ENCODE measurements at regions not wholly inside any gene's neighbourhood (a gene's known extent, or its start where the extent isn't known, plus 50 kb on each side); places are given as distances from the start of the nearest gene placed in this dataset.
A peak's percentile ranks its signal among the peaks of the same experiment; 100 is the strongest.
"Not testable (repeated sequence)": the region's sequence is repeated elsewhere in the genome, so short reads cannot be mapped to it uniquely, and the experiment has no call there.

DNA sequence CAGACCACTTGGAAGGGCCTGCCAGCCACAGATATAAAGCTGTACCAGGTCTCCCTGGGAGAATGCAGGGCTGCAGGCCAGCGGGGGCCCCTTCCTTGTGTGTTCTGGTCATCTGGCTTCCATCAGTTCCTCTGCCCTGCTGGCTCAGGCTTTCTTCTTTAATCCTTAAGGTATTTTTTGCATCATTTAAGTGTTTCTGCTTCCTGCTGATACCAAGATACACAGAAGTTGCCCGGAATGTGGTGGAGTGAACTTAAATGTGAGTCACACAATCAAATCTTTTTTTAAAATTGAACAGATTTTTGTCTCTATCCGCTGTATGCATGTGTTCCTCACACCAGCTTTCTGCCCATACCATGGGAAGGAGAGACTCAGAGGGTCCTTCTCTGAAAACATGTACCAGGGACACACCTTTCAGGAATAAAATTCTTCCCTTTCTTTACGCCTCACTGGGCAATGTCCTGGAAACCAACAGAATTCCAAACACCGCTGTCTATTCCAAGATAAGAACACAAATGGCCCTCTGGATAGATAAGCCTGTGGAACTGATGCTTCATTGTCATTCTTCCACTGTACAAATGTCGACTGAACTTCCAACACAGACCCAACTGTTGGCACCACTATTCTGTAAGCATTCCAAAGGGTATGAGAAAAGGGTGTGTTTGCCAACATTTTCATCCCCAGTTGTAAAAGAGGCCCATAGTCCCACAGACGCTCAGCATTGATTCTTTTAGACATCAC is 206.2 kb upstream of the MYLIP start:
- DNase-seq = no peak

DNA sequence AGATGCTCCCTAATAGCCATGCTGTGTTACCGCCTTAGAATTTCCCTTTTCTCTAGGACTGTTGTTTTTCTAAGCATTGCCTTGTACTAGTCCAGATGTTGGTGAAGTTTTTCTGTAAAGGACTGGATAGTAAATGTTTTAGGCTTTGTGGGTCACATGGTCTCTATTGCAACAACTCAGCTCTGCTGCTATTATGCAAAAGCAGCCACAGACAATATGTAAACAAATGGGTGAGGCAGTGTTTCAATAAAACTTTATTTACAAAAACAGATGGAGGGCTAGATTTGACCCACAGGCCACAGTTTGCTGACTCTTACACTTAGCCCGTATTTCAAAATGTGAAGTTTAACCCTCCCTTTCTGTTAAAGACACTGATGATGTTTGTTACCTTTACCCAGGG is 207.6 kb upstream of the MYLIP start:
- no peak for DNase-seq

DNA sequence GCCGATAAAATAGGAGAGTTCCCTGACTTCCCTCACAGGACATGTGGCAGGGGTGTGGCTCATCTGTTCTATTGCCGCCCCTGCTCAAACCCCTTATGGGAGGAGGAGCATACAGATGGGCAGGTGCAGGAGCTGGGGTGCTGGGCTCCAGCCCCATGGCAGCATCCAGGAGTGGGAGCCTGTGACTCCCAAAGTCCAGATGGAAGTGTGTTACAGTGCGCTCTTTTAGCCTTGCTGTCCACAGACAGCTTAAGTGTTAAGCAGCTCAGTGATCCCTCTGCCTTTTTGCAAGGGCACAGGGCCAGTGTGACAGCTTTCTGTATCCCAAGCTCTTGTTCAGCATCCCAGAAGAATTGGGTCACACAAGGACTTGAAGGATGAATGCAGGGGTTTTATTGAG is 212.3 kb upstream of the MYLIP start:
- no peak for DNase-seq

DNA sequence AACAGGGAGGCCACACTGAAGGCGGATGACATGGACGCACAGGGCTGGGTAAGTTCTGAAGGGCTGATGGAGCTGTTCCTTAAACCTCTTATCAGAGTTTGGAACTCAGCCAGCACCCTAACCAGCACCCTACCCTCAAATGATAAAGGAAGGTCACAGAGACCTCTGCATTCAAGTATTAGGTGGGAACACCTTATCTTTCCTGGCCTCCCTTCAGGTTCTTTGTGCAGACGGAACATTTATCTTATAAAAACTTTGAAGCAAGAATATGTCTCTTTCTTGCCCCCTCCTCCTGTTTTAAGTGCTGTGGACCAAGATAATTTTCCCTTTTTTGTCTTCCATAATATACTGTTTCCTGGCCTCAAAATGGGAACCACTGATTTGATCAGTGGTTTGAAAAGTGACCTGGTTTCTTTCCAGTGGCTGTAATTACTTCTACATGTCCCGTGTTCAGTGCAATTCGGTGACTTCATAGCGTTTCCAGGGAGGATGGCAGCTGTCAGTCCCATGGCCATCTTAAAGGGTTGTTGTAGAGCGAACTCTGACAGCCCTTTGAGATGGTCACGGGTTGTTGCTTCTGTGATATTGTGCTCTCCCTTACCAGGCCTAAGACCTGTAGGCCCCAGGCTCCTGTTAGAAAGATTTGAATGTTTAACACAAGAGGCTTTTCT is 213.2 kb upstream of the MYLIP start:
- DNase-seq = no peak

DNA sequence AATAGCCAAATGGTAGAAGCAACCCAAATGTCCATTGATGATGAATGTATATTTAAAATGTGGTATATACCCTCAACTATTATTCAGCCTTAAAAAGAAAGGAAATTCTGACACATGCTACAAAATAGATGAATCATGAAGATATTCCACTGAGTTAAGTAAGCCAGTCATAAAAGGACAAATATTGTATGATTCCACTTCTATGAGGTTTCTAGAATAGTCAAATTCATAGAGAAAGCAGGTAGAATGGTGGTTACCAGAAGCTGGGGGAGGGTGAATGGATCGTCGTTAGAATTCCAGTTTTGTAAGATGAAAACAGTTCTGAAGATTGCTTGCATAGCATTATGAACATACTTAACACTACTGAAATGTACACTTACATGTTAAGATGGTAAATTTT is 214.3 kb upstream of the MYLIP start:
- DNase-seq = no peak

DNA sequence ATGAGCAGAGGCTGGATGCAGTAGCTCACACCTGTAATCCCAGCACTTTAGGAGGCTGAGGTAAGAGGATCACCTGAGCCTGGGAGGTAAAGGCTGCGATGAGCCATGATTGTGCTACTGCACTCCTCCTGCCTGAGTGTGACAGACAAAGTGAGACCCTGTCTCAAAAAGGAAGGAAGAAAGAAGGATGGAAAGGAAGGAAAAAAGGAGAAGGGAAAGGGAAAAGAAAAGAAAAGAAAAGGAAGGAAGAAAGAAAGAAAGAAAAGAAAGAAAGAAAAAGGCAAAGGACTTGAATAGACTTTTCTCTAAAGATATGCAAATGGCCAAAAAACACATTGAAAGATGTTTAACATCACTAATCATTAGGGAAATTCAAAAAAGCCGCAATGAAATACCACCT is 215.3 kb upstream of the MYLIP start:
- no peak for DNase-seq

DNA sequence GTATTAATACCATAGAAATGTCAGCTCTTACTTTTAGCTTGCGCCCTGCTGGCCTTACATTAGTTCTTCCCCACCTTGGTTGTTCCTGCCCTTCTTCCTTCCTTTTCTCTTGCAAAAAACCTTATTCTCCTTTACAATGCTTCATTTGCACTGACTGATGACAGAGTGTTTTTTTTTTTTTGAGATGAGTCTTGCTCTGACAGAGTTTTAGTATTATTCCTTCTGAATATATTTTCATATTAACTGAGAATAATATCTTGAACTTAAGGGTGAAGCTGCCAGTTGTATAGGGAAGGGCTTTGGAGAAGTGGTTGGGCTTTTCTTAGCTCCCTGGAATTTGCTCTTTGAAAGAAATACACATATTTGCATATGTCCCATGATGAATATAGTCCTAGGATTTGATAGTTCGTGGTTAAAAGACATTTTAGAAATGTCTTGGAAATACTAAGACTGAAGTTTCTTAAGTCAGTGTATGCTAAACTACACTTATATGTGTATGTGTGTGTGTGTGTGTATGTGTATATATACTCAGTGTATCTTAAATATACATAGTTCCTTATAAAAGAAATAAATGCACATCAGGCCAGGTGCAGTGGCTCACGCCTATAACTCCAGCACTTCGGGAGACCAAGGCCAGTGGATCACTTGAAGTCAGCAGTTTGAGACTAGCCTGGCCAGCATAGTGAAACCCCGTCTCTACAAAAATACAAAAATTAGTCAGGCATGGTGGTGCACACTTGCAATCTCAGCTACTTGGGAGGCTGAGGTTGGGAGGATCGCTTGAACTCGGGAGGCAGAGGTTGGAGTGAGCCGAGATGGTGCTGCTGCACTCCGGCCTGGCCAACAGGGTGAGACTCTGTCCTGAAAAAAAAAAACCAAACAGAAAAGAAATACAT is 216.1 kb upstream of the MYLIP start:
- no peak for DNase-seq

DNA sequence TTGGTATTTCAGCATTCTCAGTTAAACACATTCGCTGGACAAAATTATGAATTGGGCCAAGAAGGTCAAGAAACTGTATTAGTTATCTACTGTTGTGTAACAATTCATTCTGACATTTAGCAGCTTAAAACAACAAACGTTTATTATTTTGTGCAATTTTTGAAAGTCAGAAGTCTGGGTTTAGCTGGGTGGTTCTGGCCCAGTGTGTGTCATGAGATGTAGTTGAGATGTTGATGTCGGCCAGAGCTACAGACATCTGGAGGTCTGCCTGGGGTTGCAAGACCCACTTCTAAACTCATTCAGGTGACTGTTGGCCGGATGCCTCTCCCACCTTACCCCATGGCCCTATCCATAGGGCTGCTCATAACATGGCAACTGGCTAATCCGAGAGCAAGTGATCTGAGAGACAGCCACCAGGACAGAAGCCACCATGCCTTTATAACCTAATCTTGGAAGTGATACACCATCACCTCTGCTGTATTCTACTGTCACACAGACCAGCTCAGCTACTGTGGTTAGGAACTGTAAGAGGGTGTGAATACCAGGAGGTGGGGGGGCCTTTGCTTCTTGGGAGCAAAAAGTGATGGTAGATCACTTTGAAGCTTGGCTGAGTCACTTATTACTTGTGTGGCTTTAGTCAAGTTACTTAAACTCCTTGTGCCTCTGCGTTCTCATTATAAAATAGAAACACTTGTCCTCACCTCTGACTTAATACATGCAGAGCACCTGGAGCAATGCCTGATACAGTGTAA is 217.0 kb upstream of the MYLIP start:
- no peak for DNase-seq

DNA sequence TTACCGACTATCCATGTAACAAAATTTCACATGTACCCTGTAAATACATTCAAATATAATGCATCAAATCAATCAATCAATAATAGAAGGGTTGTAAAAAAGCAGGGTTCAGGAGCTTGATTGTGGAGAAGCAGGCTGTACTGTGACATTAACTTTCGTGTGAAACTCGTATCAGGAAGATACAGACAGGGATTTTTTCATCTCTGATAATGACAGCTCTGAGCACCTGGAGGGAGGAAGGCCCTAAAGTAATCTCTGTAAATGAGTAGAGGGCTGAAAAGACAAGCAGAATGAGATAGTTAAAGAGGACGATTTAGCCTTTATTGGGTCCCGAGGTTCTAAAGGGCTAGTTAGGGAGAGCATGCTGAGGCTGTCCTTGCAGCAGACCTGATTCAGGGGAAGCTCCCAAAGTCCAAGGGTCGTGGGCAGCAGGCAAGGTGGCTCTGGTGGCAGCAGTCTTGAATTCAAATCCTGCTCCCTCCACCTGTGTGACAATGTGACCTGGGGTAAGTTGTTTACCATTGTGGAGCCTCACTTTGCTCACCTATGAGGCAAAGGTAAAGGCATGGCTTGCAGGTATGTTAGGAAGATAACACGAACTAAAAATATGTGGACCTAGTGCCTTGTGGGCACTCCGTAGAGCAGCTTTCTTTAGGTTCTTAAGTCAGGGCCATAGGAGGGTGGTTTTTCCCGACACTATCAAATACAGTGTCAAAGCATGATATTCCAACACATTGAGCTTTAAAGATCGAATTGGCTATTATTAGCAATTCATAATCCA is 219.4 kb upstream of the MYLIP start:
- DNase-seq = no peak

DNA sequence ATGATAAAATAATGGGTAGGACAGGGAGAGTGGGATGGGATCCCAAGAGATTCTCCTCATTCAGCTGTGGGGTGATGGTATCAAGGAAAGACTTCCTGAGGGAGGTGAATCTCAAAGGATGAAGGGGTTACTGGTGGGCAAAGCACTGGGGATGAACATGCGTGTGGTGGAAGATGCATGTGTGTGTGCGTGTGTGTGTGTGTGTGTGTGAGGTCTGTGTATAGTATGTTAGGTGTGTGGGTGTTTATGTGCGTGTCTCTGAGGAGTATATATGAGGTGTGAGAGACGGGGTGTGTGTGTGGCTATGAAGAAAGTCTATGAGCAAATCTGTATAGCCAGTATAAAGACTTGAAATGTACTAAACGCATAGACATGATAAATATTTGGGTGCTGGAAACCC is 220.0 kb upstream of the MYLIP start:
- no peak for DNase-seq

DNA sequence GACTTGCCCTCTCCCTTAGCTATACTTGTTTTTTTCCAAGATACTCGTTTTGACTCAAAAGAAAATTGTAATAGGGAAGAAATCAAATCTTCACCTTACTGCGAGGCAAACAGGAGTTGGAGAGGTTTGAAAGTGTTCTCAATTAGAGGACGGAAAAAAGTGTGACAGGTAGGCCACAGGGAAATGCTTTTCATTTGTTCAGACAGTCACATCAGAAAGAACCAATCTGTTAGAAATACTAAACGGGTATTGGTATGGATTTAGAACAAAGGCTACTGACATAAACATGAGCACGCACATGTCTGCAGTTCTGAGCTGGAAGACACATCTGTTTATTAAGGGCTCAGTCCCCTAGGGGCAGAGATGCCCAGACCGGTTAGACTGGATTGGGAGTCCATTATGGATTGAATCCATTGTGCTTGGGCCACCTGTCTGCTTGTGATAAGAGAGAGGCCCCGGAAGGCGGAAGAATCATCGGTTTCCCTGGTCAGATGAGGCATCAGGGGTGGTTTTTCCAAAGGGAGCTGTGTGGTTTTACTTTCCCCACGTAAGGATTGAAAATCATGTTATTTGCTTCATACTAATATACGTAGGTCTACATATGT is 220.9 kb upstream of the MYLIP start:
- DNase-seq = no peak

DNA sequence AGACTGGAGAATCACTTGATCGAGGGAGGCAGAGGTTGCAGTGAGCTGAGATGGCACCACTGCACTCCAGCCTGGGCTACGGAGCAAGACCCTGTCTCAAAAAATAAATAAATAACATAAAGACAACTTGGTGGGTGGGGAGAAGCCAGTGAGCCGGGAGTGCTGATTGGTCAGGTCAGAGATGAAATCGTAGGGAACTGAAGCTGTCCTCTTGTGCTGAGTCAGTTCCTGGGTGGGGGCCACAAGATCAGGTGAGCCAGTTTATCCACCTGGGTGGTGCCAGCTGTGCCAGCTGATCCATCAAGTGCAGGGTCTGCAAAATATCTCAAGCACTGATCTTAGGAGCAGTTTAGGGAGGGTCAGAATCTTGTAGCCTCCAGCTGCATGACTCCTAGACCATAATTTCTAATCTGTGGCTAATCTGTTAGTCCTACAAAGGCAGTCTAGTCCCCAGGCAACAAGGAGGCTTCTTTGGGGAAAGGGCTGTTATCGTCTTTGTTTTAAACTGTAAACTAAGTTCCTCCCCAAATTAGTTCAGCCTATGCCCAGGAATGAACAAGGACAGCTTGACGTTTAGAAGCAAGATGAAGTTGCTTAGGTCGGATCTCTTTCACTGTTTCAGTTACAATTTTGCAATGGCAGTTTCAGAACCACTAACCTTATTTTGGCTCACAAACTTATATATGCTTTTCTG is 221.5 kb upstream of the MYLIP start:
- DNase-seq = not testable (repeated sequence)

DNA sequence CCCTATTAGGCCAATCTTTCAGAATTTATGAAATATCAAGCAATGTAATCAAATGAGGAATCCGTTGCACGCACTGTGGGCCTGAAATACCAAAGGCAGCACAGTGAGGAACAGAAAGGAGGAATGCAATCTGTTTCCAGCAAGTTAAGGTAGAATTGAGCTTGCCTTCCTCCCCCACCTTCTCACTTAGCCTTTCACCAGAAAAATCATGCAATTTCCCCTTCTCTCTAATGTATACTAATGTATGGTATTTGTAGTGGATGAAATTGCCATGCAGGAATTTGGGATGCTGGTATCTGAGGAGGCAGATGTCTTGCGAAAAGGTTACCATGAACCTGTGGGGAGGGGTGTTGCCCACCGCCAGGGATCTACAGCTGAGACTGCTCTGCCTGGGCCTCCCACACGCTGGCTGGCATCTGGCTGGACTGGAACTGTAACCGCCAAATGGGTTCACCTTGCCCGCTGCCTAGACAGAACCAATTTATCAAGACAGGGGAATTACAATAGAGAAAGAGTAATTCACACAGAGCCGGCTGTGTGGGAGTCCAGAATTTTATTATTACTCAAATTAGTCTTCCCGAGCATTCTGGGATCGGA is 222.4 kb upstream of the MYLIP start:
- DNase-seq = no peak

DNA sequence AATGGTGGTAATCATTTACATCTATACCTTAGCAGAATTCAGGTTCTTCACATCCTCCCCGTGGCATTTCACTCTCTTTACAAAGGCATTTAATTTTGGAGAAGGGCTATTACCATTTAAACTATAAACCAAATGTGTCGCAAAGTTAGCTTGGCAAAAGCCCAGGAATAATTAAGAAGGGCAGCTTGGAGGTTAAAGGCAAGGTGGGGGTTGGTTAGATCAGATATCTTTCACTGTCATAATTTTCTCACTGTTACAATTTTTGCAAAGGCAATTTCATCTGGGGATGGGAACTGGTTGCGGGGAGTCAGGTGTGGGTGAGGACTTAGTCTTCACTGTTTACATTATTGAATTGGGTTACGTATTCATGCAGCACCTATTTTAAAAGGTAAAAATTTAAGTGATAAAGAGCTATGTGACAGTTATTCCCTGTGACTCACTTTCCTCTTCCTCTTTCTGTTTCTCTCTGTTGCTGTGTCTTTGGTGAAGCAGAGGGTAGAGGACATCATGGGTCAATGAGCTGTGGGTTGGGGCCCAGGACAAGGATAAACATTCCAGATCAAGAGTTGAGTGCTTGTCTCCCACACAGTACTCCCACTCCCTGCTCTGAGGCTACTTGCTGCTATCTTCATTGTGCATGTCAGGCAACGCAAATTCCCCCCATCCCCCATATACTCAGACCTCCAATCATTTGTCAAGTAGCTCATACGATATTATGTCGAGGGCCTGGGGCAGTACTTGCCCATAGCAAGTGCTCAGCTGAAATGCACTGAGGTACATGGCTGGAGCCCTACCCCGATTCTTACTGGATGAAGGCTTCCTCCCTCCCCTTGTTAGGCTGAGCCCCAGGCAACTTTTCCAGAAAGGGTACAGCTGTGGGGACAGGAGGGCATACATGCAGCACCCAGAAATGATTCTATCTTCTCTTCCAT is 223.1 kb upstream of the MYLIP start:
- no peak for DNase-seq

DNA sequence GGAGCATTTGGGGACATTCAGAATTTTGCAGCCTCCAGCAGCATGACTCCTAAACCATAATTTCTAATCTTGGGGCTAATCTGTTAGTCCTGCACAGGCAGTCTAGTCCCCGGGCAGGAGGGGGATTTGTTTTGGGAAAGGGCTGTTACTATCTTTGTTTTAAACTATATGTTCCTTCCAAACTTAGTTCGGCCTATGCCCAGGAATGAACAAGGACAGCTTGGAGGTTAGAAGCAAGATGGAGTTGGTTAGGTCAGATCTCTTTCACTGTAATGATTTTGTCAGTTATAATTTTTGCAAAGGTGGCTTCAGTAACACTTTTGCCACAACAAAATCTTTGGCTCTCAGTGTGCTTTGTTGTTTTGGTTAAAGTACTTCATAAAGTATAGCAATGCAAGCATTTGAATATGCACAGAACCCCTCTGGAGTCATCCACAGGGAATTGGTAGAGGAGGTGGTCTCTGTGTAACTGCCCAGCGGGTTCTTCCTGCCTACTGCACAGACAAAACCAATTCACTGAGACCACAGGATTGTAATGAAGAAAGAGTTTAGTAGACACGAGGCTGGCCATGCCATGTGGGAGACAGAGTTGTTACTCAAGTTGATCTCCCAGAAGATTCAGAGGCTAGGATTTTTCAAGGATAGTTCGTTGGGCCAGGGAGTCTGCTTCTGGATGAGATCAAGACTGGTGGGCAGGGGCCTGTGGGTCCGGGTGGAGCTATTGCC is 224.1 kb upstream of the MYLIP start:
- DNase-seq = no peak

DNA sequence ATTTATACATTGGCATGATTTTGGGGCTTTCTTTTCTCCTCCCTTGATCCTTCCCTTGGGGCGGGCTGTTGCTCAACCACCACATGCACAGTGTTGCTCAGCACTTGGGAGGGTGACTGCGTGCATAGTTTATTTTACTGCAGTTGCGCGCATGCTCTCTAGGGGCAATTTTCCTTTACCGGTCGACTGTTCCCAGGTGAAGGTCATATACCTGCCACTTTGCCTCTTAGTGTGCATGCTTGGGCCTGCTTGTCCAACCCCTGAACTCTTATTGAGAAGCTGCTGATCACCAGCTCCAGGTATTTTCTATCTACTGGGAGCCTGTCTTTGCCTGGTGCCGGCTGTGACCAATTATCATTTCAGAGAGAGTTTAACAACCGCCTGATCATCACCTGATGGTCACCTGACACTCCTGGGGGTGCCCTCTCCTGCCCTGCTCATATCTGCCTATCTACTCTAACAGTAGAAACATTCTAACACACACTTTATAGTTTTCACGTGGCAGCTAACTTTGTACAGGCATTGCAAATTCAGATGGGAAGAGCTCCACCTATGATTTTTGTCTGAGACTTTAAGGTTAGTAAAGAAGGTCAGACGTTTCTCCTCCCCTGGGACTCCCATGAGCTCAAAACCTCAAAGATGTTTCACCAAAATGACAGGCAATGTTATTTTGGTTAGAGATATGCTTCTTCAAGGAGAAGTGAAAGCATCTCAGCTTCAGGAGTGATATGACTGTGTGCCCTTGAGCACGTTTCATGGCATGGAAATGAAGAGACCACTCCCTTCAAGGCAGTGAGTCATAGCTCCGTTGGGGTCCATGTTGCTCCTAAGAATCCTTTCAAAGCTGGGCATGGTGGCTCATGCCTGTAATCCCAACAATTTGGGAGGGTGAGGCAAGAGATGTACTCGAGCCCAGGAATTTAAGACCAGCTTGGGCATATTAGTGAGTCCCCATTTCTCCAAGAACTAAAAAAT is 227.5 kb upstream of the MYLIP start:
- DNase-seq = peak; percentile 34

DNA sequence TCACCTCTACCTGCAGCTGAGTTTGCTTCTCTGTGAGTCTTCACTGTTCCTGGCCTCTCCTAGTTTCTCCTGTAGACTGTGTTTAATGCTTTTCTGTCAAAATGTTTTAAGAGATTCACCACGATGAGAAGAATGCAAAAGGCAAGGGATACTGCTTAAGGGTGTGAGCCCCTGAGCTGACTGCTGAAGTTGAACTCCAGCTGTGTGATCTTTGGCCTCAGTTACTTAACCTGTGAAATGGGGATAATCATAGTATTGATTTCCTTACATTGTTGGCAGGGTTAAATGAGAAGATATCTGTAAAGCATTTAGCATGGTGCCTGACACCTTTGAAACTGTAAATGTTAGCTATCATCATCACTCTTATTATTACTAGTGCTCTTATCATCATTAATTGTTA is 230.2 kb upstream of the MYLIP start:
- no peak for DNase-seq
